AG10803 (cell line): ENCODE measurements at regions not wholly inside any gene's neighbourhood (a gene's known extent, or its start where the extent isn't known, plus 50 kb on each side); places are given as distances from the start of the nearest gene placed in this dataset.

Experiments used
- DNase-seq: peaks from one replicate; pipeline ENCODE4 v3.0.0; 2010; ENCODE audit warnings: low read depth
- H3K4me3 ChIP-seq: 2 replicates; pipeline ENCODE4 v1.5.1; 2011; ENCODE audit warnings: mild to moderate bottlenecking, low read length, control low read depth
- CTCF ChIP-seq: conservative IDR thresholded peaks from 2 replicates; pipeline ENCODE4 v1.5.1; 2011; ENCODE audit warnings: mild to moderate bottlenecking, low read length, control low read depth, inconsistent platforms

GRCh38 chr18:39172695-39173421 is 1607.3 kb upstream of the CELF4 start:
- no peak overlapping the region for H3K4me3 ChIP-seq
- no peak for TF ChIP-seq CTCF
- DNase-seq, result no peak

GRCh38 chr18:39168723-39169122 is 1603.1 kb upstream of the CELF4 start:
- no peak overlapping the region for H3K4me3 ChIP-seq
- DNase-seq, result no peak
- no peak for TF ChIP-seq CTCF

GRCh38 chr18:39167990-39168389 is 1602.4 kb upstream of the CELF4 start:
- no peak for TF ChIP-seq CTCF
- DNase-seq, result no peak
- no peak overlapping the region for H3K4me3 ChIP-seq

- no peak for TF ChIP-seq CTCF
- no peak for DNase-seq
- no peak overlapping the region for H3K4me3 ChIP-seq
These were observed 1601.2 kb upstream of the CELF4 start for GRCh38 chr18:39166776-39167175.

GRCh38 chr18:39162013-39162827 is 1596.6 kb upstream of the CELF4 start:
- no peak for DNase-seq
- TF ChIP-seq CTCF, result no peak
- no peak overlapping the region for H3K4me3 ChIP-seq

- H3K4me3 ChIP-seq, result no peak overlapping the region
- TF ChIP-seq CTCF, result no peak
- no peak for DNase-seq
These were observed 1583.7 kb upstream of the CELF4 start for GRCh38 chr18:39149211-39149806.
